ENCODE measurements at regions not wholly inside any gene's neighbourhood (a gene's known extent, or its start where the extent isn't known, plus 50 kb on each side); places are given as distances from the start of the nearest gene placed in this dataset.

DNA sequence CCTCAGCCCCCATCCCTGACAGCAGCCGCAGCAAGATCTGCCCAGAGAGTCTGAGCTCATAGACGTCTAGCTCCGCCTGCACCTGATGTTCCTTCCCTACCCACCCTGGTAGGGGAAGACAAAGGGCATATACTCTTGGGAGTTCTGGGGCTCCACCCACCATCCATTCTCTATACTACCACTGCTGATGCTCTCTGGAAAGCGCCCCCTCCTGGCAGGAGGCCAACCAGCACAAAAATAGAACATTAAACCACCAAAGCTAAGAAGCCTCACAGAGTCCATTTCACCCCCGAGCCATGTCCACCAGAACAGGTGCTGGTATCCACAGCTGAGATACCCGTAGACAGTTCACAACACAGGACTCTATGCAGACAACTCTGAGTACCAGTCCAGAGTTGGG, 662.6 kb upstream of the FAM98A start (continued):
- TF ChIP-seq, protein P1, sequence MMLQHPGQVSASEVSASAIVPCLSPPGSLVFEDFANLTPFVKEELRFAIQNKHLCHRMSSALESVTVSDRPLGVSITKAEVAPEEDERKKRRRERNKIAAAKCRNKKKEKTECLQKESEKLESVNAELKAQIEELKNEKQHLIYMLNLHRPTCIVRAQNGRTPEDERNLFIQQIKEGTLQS (CRISPR knock-in tag; conservative IDR thresholded peaks at IDR 0.05) = no peak
- TF ChIP-seq, protein P2, sequence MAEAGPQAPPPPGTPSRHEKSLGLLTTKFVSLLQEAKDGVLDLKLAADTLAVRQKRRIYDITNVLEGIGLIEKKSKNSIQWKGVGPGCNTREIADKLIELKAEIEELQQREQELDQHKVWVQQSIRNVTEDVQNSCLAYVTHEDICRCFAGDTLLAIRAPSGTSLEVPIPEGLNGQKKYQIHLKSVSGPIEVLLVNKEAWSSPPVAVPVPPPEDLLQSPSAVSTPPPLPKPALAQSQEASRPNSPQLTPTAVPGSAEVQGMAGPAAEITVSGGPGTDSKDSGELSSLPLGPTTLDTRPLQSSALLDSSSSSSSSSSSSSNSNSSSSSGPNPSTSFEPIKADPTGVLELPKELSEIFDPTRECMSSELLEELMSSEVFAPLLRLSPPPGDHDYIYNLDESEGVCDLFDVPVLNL (CRISPR knock-in tag; IDR thresholded peaks at IDR 0.05; ENCODE audit: borderline replicate concordance, low read depth) = no peak
- TF ChIP-seq FOXP1 (CRISPR knock-in tag; IDR thresholded peaks at IDR 0.05; ENCODE audit: borderline replicate concordance) = no peak
- no peak for TF ChIP-seq ZNF232 (CRISPR knock-in tag; IDR thresholded peaks at IDR 0.05)

DNA sequence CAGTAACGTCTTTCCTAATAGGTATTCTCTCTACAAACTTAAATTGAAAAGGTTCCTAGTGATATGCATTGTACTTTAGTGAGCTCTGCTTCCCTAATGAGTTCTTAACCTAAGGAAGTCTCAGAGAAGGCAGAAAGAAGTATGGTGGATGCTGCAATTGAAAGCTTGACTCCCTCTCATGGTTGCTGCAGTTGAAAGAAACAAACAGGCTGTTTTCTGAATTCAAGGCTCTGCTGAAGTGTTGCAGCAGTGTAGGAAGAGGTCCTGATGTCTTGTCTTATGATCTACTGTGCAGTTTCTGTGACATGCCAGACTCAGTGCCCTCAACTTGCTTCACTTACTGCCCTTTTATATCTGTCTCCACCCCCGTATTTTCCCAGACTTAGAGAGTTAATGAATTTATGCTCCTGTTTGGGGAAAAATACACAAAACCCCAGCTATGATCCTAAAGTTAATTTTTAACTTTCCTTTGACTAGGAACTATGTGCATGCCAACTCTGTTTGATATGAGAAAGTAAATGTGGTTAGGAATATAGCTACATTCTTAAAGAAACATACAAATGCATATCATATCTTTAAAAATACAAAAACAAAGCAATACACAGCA, 655.3 kb upstream of the FAM98A start:
- DNase-seq (ENCODE audit: low spot score) (no peak), ATAC-seq (no peak)
- ChIA-PET CTCF (no interaction called here), POLR2A (no interaction called here)
- TF ChIP-seq TCF7 (CRISPR knock-in tag; IDR thresholded peaks at IDR 0.05; ENCODE audit: low read depth) (no peak), CREM (CRISPR knock-in tag; IDR thresholded peaks at IDR 0.05) (no peak), ETV6 (CRISPR knock-in tag; IDR thresholded peaks at IDR 0.05) (no peak), TEAD4 (CRISPR knock-in tag; IDR thresholded peaks at IDR 0.05) (no peak), NR1H2 (CRISPR knock-in tag; IDR thresholded peaks at IDR 0.05) (no peak), GTF2I (CRISPR knock-in tag; conservative IDR thresholded peaks at IDR 0.05) (no peak), MYBL2 (CRISPR knock-in tag; IDR thresholded peaks at IDR 0.05) (no peak), ZNF263 (CRISPR knock-in tag; IDR thresholded peaks at IDR 0.05; ENCODE audit: low read depth) (no peak), ZNF232 (CRISPR knock-in tag; IDR thresholded peaks at IDR 0.05) (no peak), ESRRA (CRISPR knock-in tag; IDR thresholded peaks at IDR 0.05; ENCODE audit: borderline replicate concordance) (no peak)
- TF ChIP-seq, protein P3, sequence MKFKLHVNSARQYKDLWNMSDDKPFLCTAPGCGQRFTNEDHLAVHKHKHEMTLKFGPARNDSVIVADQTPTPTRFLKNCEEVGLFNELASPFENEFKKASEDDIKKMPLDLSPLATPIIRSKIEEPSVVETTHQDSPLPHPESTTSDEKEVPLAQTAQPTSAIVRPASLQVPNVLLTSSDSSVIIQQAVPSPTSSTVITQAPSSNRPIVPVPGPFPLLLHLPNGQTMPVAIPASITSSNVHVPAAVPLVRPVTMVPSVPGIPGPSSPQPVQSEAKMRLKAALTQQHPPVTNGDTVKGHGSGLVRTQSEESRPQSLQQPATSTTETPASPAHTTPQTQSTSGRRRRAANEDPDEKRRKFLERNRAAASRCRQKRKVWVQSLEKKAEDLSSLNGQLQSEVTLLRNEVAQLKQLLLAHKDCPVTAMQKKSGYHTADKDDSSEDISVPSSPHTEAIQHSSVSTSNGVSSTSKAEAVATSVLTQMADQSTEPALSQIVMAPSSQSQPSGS (CRISPR knock-in tag; IDR thresholded peaks at IDR 0.05; ENCODE audit: borderline replicate concordance, low read depth) = no peak
- TF ChIP-seq, protein P4, sequence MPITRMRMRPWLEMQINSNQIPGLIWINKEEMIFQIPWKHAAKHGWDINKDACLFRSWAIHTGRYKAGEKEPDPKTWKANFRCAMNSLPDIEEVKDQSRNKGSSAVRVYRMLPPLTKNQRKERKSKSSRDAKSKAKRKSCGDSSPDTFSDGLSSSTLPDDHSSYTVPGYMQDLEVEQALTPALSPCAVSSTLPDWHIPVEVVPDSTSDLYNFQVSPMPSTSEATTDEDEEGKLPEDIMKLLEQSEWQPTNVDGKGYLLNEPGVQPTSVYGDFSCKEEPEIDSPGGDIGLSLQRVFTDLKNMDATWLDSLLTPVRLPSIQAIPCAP (CRISPR knock-in tag; IDR thresholded peaks at IDR 0.05) = no peak
- TF ChIP-seq, protein P5, sequence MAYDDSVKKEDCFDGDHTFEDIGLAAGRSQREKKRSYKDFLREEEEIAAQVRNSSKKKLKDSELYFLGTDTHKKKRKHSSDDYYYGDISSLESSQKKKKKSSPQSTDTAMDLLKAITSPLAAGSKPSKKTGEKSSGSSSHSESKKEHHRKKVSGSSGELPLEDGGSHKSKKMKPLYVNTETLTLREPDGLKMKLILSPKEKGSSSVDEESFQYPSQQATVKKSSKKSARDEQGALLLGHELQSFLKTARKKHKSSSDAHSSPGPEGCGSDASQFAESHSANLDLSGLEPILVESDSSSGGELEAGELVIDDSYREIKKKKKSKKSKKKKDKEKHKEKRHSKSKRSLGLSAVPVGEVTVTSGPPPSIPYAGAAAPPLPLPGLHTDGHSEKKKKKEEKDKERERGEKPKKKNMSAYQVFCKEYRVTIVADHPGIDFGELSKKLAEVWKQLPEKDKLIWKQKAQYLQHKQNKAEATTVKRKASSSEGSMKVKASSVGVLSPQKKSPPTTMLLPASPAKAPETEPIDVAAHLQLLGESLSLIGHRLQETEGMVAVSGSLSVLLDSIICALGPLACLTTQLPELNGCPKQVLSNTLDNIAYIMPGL (CRISPR knock-in tag; IDR thresholded peaks at IDR 0.05) = no peak
- TF ChIP-seq, protein P6, sequence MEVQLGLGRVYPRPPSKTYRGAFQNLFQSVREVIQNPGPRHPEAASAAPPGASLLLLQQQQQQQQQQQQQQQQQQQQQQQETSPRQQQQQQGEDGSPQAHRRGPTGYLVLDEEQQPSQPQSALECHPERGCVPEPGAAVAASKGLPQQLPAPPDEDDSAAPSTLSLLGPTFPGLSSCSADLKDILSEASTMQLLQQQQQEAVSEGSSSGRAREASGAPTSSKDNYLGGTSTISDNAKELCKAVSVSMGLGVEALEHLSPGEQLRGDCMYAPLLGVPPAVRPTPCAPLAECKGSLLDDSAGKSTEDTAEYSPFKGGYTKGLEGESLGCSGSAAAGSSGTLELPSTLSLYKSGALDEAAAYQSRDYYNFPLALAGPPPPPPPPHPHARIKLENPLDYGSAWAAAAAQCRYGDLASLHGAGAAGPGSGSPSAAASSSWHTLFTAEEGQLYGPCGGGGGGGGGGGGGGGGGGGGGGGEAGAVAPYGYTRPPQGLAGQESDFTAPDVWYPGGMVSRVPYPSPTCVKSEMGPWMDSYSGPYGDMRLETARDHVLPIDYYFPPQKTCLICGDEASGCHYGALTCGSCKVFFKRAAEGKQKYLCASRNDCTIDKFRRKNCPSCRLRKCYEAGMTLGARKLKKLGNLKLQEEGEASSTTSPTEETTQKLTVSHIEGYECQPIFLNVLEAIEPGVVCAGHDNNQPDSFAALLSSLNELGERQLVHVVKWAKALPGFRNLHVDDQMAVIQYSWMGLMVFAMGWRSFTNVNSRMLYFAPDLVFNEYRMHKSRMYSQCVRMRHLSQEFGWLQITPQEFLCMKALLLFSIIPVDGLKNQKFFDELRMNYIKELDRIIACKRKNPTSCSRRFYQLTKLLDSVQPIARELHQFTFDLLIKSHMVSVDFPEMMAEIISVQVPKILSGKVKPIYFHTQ (CRISPR knock-in tag; IDR thresholded peaks at IDR 0.05) = no peak
- TF ChIP-seq, protein P7, sequence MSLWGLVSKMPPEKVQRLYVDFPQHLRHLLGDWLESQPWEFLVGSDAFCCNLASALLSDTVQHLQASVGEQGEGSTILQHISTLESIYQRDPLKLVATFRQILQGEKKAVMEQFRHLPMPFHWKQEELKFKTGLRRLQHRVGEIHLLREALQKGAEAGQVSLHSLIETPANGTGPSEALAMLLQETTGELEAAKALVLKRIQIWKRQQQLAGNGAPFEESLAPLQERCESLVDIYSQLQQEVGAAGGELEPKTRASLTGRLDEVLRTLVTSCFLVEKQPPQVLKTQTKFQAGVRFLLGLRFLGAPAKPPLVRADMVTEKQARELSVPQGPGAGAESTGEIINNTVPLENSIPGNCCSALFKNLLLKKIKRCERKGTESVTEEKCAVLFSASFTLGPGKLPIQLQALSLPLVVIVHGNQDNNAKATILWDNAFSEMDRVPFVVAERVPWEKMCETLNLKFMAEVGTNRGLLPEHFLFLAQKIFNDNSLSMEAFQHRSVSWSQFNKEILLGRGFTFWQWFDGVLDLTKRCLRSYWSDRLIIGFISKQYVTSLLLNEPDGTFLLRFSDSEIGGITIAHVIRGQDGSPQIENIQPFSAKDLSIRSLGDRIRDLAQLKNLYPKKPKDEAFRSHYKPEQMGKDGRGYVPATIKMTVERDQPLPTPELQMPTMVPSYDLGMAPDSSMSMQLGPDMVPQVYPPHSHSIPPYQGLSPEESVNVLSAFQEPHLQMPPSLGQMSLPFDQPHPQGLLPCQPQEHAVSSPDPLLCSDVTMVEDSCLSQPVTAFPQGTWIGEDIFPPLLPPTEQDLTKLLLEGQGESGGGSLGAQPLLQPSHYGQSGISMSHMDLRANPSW (CRISPR knock-in tag; conservative IDR thresholded peaks at IDR 0.05; ENCODE audit: low read depth) = no peak
- TF ChIP-seq, protein P8, sequence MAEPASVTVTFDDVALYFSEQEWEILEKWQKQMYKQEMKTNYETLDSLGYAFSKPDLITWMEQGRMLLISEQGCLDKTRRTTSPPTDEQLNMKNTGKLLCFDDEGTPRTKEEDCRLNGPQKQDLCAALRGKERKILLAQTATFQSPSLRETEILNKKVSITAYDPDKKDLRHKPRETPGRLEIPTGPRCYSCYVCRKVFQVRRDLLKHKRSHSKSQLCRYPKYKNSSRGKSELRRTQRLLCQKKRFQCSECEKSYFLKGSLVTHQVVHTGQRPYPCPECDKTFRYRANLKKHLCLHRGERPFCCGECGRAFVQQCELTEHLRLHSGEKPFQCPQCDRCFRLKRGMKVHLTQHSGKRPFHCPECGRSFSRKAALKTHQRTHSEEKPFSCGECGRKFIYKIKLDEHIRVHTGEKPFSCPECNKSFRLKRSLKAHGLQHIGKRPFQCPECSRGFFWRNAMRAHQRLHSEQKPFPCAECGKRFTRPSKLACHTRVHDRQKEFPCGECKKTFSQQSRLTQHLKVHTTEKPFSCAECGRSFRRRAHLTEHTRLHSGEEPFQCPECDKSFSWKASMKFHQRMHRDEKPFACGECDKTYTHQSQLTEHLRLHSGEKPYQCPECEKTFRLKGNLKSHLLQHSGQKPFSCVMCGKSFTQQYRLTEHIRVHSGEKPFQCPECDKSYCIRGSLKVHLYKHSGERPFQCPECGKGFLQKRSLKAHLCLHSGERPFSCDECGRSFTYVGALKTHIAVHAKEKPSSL (CRISPR knock-in tag; conservative IDR thresholded peaks at IDR 0.05) = no peak
- TF ChIP-seq, protein P9, sequence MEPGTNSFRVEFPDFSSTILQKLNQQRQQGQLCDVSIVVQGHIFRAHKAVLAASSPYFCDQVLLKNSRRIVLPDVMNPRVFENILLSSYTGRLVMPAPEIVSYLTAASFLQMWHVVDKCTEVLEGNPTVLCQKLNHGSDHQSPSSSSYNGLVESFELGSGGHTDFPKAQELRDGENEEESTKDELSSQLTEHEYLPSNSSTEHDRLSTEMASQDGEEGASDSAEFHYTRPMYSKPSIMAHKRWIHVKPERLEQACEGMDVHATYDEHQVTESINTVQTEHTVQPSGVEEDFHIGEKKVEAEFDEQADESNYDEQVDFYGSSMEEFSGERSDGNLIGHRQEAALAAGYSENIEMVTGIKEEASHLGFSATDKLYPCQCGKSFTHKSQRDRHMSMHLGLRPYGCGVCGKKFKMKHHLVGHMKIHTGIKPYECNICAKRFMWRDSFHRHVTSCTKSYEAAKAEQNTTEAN (CRISPR knock-in tag; IDR thresholded peaks at IDR 0.05) = no peak
- H3K27ac Mint-ChIP-seq = no peak overlapping the region
- no peaks in the 10 kb centered on the region for H3K4me1 Mint-ChIP-seq
- H3K9me3 Mint-ChIP-seq = peaks cover 13% of the 10 kb centered on the region; the same call in 1 of the 2 replicates
- H3K4me3 Mint-ChIP-seq = no peak overlapping the region
- no peaks in the 10 kb centered on the region for H3K36me3 Mint-ChIP-seq
- H3K27me3 Mint-ChIP-seq (ENCODE audit: low read depth) = no peaks in the 10 kb centered on the region

All from WTC11 (cell line).